ENCODE measurements at regions not wholly inside any gene's neighbourhood (a gene's known extent, or its start where the extent isn't known, plus 50 kb on each side); places are given as distances from the start of the nearest gene placed in this dataset.

- DNase-seq (ENCODE audit: low spot score): no peak
- intact Hi-C loops (cut with DNase I): no loop called here
Measured at GRCh38 chr1:116819081-116819480, 64.9 kb downstream of the CD2 start.

GRCh38 chr1:116820369-116820768, 66.1 kb downstream of the CD2 start:
- intact Hi-C loops (cut with DNase I): no loop called here
- DNase-seq (ENCODE audit: low spot score): no peak

GRCh38 chr1:116821763-116822162, 67.5 kb downstream of the CD2 start:
- intact Hi-C loops (cut with DNase I): no loop called here
- no peak for DNase-seq (ENCODE audit: low spot score)

- intact Hi-C loops (cut with DNase I): no loop called here
- no peak for DNase-seq (ENCODE audit: low spot score)
Measured at GRCh38 chr1:116824631-116825206, 70.5 kb downstream of the CD2 start.

- DNase-seq (ENCODE audit: low spot score): no peak
- intact Hi-C loops (cut with DNase I): no loop called here
Measured at GRCh38 chr1:116825207-116825719, 71.0 kb downstream of the CD2 start.

- DNase-seq (ENCODE audit: low spot score): no peak
- intact Hi-C loops (cut with DNase I): no loop called here
Measured at GRCh38 chr1:116825720-116826438, 71.6 kb downstream of the CD2 start.

- no peak for DNase-seq (ENCODE audit: low spot score)
- intact Hi-C loops (cut with DNase I): no loop called here
Measured at GRCh38 chr1:116826818-116827606, 72.8 kb downstream of the CD2 start.

- no peak for DNase-seq (ENCODE audit: low spot score)
- intact Hi-C loops (cut with DNase I): no loop called here
Measured at GRCh38 chr1:116827607-116828105, 73.4 kb downstream of the CD2 start.

- intact Hi-C loops (cut with DNase I): no loop called here
- DNase-seq (ENCODE audit: low spot score): no peak
Measured at GRCh38 chr1:116832308-116832931, 77.3 kb upstream of the PTGFRN start.

- no peak for DNase-seq (ENCODE audit: low spot score)
- intact Hi-C loops (cut with DNase I): no loop called here
Measured at GRCh38 chr1:116832932-116833578, 76.7 kb upstream of the PTGFRN start.

GRCh38 chr1:116833718-116834117, 76.0 kb upstream of the PTGFRN start:
- no peak for DNase-seq (ENCODE audit: low spot score)
- intact Hi-C loops (cut with DNase I): no loop called here

- intact Hi-C loops (cut with DNase I): no loop called here
- DNase-seq (ENCODE audit: low spot score): no peak
Measured at GRCh38 chr1:116834595-116834994, 75.1 kb upstream of the PTGFRN start.

GRCh38 chr1:116835161-116835560, 74.6 kb upstream of the PTGFRN start:
- no peak for DNase-seq (ENCODE audit: low spot score)
- intact Hi-C loops (cut with DNase I): no loop called here

- intact Hi-C loops (cut with DNase I): no loop called here
- DNase-seq (ENCODE audit: low spot score): no peak
Measured at GRCh38 chr1:116836099-116836498, 73.6 kb upstream of the PTGFRN start.

GRCh38 chr1:116841569-116842344, 68.0 kb upstream of the PTGFRN start:
- intact Hi-C loops (cut with DNase I): no loop called here
- DNase-seq (ENCODE audit: low spot score): no peak

- DNase-seq (ENCODE audit: low spot score): no peak
- intact Hi-C loops (cut with DNase I): no loop called here
Measured at GRCh38 chr1:116842654-116843053, 67.1 kb upstream of the PTGFRN start.

- DNase-seq (ENCODE audit: low spot score): no peak
- intact Hi-C loops (cut with DNase I): no loop called here
Measured at GRCh38 chr1:116844775-116845174, 64.9 kb upstream of the PTGFRN start.

- no peak for DNase-seq (ENCODE audit: low spot score)
- intact Hi-C loops (cut with DNase I): no loop called here
Measured at GRCh38 chr1:116847190-116847589, 62.5 kb upstream of the PTGFRN start.

All from posterior vena cava (tissue), 2 donors.